Mammary epithelial cell (primary cell): ENCODE measurements at regions not wholly inside any gene's neighbourhood (a gene's known extent, or its start where the extent isn't known, plus 50 kb on each side); places are given as distances from the start of the nearest gene placed in this dataset.

Experiments
- CTCF ChIP-seq, 2 donors: IDR thresholded peaks in 1 of 2; conservative IDR thresholded peaks in 1 of 2; 2 replicates each; pipeline ENCODE4 v1.5.1; 2011 to 2012; ENCODE audit warnings: inconsistent platforms in 2 of 2, low read length in 2 of 2, mild to moderate bottlenecking in 2 of 2, control low read depth in 1 of 2, low read depth in 1 of 2; ENCODE audit not compliant: insufficient read depth in 1 of 2; ENCODE audit errors: extremely low read depth in 1 of 2
- EZH2 ChIP-seq: IDR thresholded peaks from 2 replicates; pipeline ENCODE4 v1.6.1; 2012; ENCODE audit warnings: low read length, inconsistent platforms, borderline replicate concordance

- TF ChIP-seq CTCF (conservative IDR thresholded peaks at IDR 0.05 in 1 of 2, IDR thresholded peaks at IDR 0.05 in 1 of 2; ENCODE audit: extremely low read depth in 1 of 2, insufficient read depth in 1 of 2, low read depth in 1 of 2, low read length in 2 of 2) (no peak), EZH2 (no peak)
These were observed 99.9 kb upstream of the RUNX3 start for GRCh38 chr1:25030012-25030411.
